GM12801 (cell line): ENCODE measurements at regions not wholly inside any gene's neighbourhood (a gene's known extent, or its start where the extent isn't known, plus 50 kb on each side); places are given as distances from the start of the nearest gene placed in this dataset.

ENCODE experiments used
- CTCF ChIP-seq: IDR thresholded peaks from one replicate; pipeline ENCODE4 v1.5.1; 2011; ENCODE audit warnings: control low read depth; ENCODE audit not compliant: insufficient read length; ENCODE audit errors: extremely low read depth

GRCh38 chr18:52190195-52190594 is 149.8 kb upstream of the DCC start:
- no peak for TF ChIP-seq CTCF

GRCh38 chr18:52190631-52191030 is 149.4 kb upstream of the DCC start:
- no peak for TF ChIP-seq CTCF

GRCh38 chr18:52200406-52200805 is 139.6 kb upstream of the DCC start:
- no peak for TF ChIP-seq CTCF

GRCh38 chr18:52200921-52201663 is 138.9 kb upstream of the DCC start:
- TF ChIP-seq CTCF = no peak

GRCh38 chr18:52208646-52209045 is 131.4 kb upstream of the DCC start:
- TF ChIP-seq CTCF = no peak

- no peak for TF ChIP-seq CTCF
Observed at GRCh38 chr18:52216109-52216508, 123.9 kb upstream of the DCC start.

GRCh38 chr18:52216666-52217065 is 123.3 kb upstream of the DCC start:
- TF ChIP-seq CTCF = no peak
